ENCODE measurements at regions not wholly inside any gene's neighbourhood (a gene's known extent, or its start where the extent isn't known, plus 50 kb on each side); places are given as distances from the start of the nearest gene placed in this dataset.

- TF ChIP-seq POLR2AphosphoS5 (IDR thresholded peaks at IDR 0.05; ENCODE audit: borderline replicate concordance, low read depth, low read length), result no peak
- no peak for TF ChIP-seq EZH2 (IDR thresholded peaks at IDR 0.05)
- TF ChIP-seq FOXP2 (optimal IDR thresholded peaks at IDR 0.05; ENCODE audit: control extremely low read depth, extremely low read length, insufficient read depth), result no peak
Observed at GRCh38 chr4:135277980-135278315, 1076.4 kb upstream of the PABPC4L start.

Measured in SK-N-MC (cell line).